OCI-LY7 (cell line): ENCODE measurements at regions not wholly inside any gene's neighbourhood (a gene's known extent, or its start where the extent isn't known, plus 50 kb on each side); places are given as distances from the start of the nearest gene placed in this dataset.
"Not testable (repeated sequence)": the region's sequence is repeated elsewhere in the genome, so short reads cannot be mapped to it uniquely, and the experiment has no call there.

Source experiments
- BruUV-seq: library from RNA; stranded (reverse); fragments of 400-500 nt; replicated peaks from 2 replicates; lab custom pipeline; 2021; lab: Mats Ljungman, UMichigan
- CTCF ChIA-PET: fragments of 300-600 bp; sonication (Branson Sonifier 250); formaldehyde crosslinking; loops from one replicate; lab custom pipeline; 2022; ENCODE audit warnings: antibody characterized with exemption; ENCODE audit not compliant: unreplicated experiment; lab: Charles Lee
- POLR2A ChIA-PET: fragments of 300-600 bp; sonication (Branson Sonifier 250); formaldehyde crosslinking; loops from one replicate; lab custom pipeline; 2022; ENCODE audit warnings: antibody characterized with exemption; lab: Charles Lee
- DNase-seq: peaks from one replicate; pipeline ENCODE4 v3.0.0-alpha.2; 2015; ENCODE audit warnings: low spot score
- H2AFZ ChIP-seq: fragments of 200-600 bp; sonication (generic), shearing (Covaris generic); 2 replicates; pipeline ENCODE4 v1.6.1; 2014; ENCODE audit warnings: mild to moderate bottlenecking, antibody characterized with exemption, low read length, moderate library complexity
- H3K27ac ChIP-seq: fragments of 200-600 bp; sonication (generic); 2 replicates; pipeline ENCODE4 v1.5.1; 2014; ENCODE audit warnings: mixed run types, low read depth, mild to moderate bottlenecking, moderate library complexity, low read length, inconsistent platforms; ENCODE audit not compliant: poor library complexity, severe bottlenecking
- H3K36me3 ChIP-seq: fragments of 200-600 bp; sonication (generic); 2 replicates; pipeline ENCODE4 v1.6.1; 2014; ENCODE audit warnings: mild to moderate bottlenecking, antibody characterized with exemption, low read length, moderate library complexity, mixed read lengths; ENCODE audit not compliant: insufficient read depth
- H3K4me1 ChIP-seq: fragments of 200-600 bp; sonication (generic); 2 replicates; pipeline ENCODE4 v1.5.1; 2014; ENCODE audit warnings: mild to moderate bottlenecking, low read length; ENCODE audit not compliant: insufficient read depth, poor library complexity, severe bottlenecking
- H3K4me2 ChIP-seq: fragments of 200-600 bp; sonication (generic); 2 replicates; pipeline ENCODE4 v1.6.1; 2014; ENCODE audit warnings: mild to moderate bottlenecking, low read length
- H3K4me3 ChIP-seq: fragments of 200-600 bp; sonication (generic); 2 replicates; pipeline ENCODE4 v1.5.1; 2014; ENCODE audit warnings: mild to moderate bottlenecking, low read depth, low read length; ENCODE audit not compliant: poor library complexity, severe bottlenecking
- H3K79me2 ChIP-seq: fragments of 200-600 bp; sonication (generic); 2 replicates; pipeline ENCODE4 v1.6.1; 2016; ENCODE audit warnings: low read depth, mild to moderate bottlenecking, low read length, moderate library complexity, mixed read lengths; ENCODE audit not compliant: insufficient read depth
- H3K9me2 ChIP-seq: fragments of 200-600 bp; sonication (generic); 2 replicates; pipeline ENCODE4 v1.6.1; 2016; ENCODE audit warnings: mild to moderate bottlenecking, low read length, mixed read lengths; ENCODE audit not compliant: insufficient read depth
- H3K9me3 ChIP-seq: fragments of 200-600 bp; sonication (generic); 2 replicates; pipeline ENCODE4 v1.6.1; 2014; ENCODE audit warnings: mild to moderate bottlenecking, mixed run types, low read length, mixed read lengths
- H4K20me1 ChIP-seq: fragments of 200-600 bp; sonication (generic); 2 replicates; pipeline ENCODE4 v1.6.1; 2014; ENCODE audit warnings: mild to moderate bottlenecking, antibody characterized with exemption, low read length, moderate library complexity, mixed read lengths; ENCODE audit not compliant: insufficient read depth
- CTCF ChIP-seq: fragments of 200-600 bp; sonication (generic); conservative IDR thresholded peaks from 2 replicates; pipeline ENCODE4 v1.5.1; 2014; ENCODE audit warnings: mild to moderate bottlenecking, antibody characterized with exemption, low read length, moderate library complexity, mixed read lengths
- EZH2phosphoT487 ChIP-seq: fragments of 200-600 bp; sonication (generic); IDR thresholded peaks from 2 replicates; pipeline ENCODE4 v1.6.1; 2018; ENCODE audit warnings: low read depth, borderline replicate concordance, mild to moderate bottlenecking, mixed run types, antibody characterized with exemption, low read length, moderate library complexity, mixed read lengths
- intact Hi-C: fragments of 100-400 bp; cut with micrococcal nuclease; formaldehyde crosslinking; loops from one replicate; pipeline ENCODE4 v1.10.0; 2022; ENCODE audit not compliant: unreplicated experiment

DNA sequence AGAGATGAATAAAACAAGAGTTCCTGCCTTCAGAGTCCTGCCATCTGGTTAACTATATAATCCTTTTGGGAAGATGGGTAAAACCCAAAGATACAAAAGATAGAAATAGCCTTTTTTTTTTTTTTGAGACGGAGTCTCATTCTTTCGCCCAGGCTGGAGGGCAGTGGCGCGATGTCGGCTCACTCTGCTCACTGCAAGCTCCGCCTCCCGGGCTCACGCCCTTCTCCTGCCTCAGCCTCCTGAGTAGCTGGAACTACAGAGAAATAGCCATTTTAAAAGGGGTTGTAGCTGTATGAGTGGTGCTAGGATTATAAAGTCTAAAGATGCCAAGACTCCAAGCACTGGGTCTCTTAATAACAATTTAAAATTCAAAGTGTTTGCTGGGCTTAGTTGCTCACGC lies 97.2 kb downstream of the KDR start:
- H2AFZ ChIP-seq, result no peak overlapping the region
- no peaks in the 10 kb centered on the region for H3K79me2 ChIP-seq
- BruUV-seq, result no TSS peak
- POLR2A ChIA-PET, result interaction anchor here (0.7 kb wide), 1 partner anchor 71 kb away, joined by 3 read pairs; no protein-coding TSS in a partner anchor
- no peak overlapping the region for H3K4me3 ChIP-seq
- TF ChIP-seq EZH2phosphoT487 (no peak), CTCF (no peak)
- H4K20me1 ChIP-seq, result no peaks in the 10 kb centered on the region
- no peaks in the 10 kb centered on the region for H3K36me3 ChIP-seq
- no peak overlapping the region for H3K4me2 ChIP-seq
- DNase-seq, result no peak
- no peaks in the 10 kb centered on the region for H3K9me2 ChIP-seq
- H3K4me1 ChIP-seq, result no peaks in the 10 kb centered on the region
- no peak overlapping the region for H3K27ac ChIP-seq
- CTCF ChIA-PET, result no interaction called here
- intact Hi-C loops, result no loop called here
- no peaks in the 10 kb centered on the region for H3K9me3 ChIP-seq

- TF ChIP-seq CTCF, result no peak
- TF ChIP-seq EZH2phosphoT487, result no peak
- H3K36me3 ChIP-seq, result no peaks in the 10 kb centered on the region
- H3K4me2 ChIP-seq, result no peak overlapping the region
- no peak overlapping the region for H3K4me3 ChIP-seq
- H3K27ac ChIP-seq, result no peak overlapping the region
- BruUV-seq, result no TSS peak
- no peaks in the 10 kb centered on the region for H3K9me3 ChIP-seq
- intact Hi-C loops, result no loop called here
- no peak for DNase-seq
- no peaks in the 10 kb centered on the region for H3K79me2 ChIP-seq
- CTCF ChIA-PET, result no interaction called here
- POLR2A ChIA-PET, result interaction anchor here (0.5 to 0.7 kb wide), 2 partner anchors 34 to 71 kb away, joined by 3 read pairs; no protein-coding TSS in a partner anchor
- H2AFZ ChIP-seq, result no peak overlapping the region
- no peaks in the 10 kb centered on the region for H3K4me1 ChIP-seq
- no peaks in the 10 kb centered on the region for H4K20me1 ChIP-seq
- H3K9me2 ChIP-seq, result no peaks in the 10 kb centered on the region
Measured at GRCh38 chr4:55027596-55027995, 97.8 kb downstream of the KDR start.

DNA sequence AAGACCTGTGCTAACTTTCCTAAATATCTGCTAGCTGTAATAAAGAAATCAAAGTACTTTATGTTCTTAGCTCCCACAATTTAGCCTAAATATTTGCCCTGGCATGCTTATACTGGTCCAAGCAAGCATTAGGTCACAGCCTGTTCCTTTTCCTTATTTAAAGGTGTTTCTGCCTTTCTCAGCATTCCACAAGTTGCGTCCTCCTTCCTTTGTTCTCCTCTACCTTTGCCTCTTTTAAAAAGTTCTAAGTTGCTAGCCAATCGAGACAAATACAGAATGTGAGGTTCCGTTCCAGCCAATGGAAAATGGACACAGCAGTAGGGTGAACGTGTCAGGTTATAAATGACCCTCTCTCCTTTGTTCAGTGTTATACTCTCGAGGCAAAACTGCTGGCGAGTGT lies 99.9 kb downstream of the KDR start:
- H3K9me3 ChIP-seq, H4K20me1 ChIP-seq, BruUV-seq, H3K4me3 ChIP-seq, intact Hi-C loops, H3K4me2 ChIP-seq, H2AFZ ChIP-seq, H3K36me3 ChIP-seq, H3K79me2 ChIP-seq, H3K9me2 ChIP-seq, DNase-seq, H3K4me1 ChIP-seq, CTCF ChIA-PET, POLR2A ChIA-PET, H3K27ac ChIP-seq: not testable (repeated sequence)
